A549 (cell line): ENCODE measurements at regions not wholly inside any gene's neighbourhood (a gene's known extent, or its start where the extent isn't known, plus 50 kb on each side); places are given as distances from the start of the nearest gene placed in this dataset.

ENCODE experiments used
- ATAC-seq, 2 experiments: fragments of 200-7000 bp in 1 of 2; fragments of >200 bp in 1 of 2; cut with Nextera tagmentation in 1 of 2; cut with Tn5 transposase in 1 of 2; 3 replicates each; pipeline versions ENCODE4 v1.8.0 to v1.9.1; 2018 to 2020; ENCODE audit warnings: mild to moderate bottlenecking in 1 of 2, moderate library complexity in 1 of 2
- CTCF ChIA-PET: fragments of 300-600 bp; sonication (Branson Sonifier 250); formaldehyde crosslinking; extraction: SDS; loops from one replicate; lab custom pipeline; 2021; ENCODE audit warnings: antibody characterized with exemption, inconsistent platforms; lab: Yijun Ruan, JAX
- POLR2A ChIA-PET: fragments of 350-600 bp; formaldehyde crosslinking; extraction: SDS; loops from one replicate; lab custom pipeline; 2021; ENCODE audit warnings: antibody characterized with exemption, inconsistent platforms; lab: Yijun Ruan, JAX
- DNase-seq, 2 experiments: peaks; one replicate each; pipeline versions ENCODE4 v3.0.0 to v3.0.0-alpha.2; 2011 to 2016; ENCODE audit warnings: low read depth in 1 of 2, low spot score in 1 of 2
- FAIRE-seq: peaks from 2 replicates; lab custom pipeline; 2011; peaks lifted over from hg19 to GRCh38; lab: Jason Lieb, UNC
- H3K27ac ChIP-seq, 2 experiments: fragments of >200 bp; sonication (Bioruptor Twin); formaldehyde crosslinking; 3 replicates each; pipeline ENCODE4 v1.5.1; 2016 to 2017
- H3K4me1 ChIP-seq: fragments of >200 bp; sonication (Bioruptor Twin); formaldehyde crosslinking; 3 replicates; pipeline ENCODE4 v1.6.1; 2016
- H3K4me2 ChIP-seq: fragments of >200 bp; sonication (Bioruptor Twin); formaldehyde crosslinking; 3 replicates; pipeline ENCODE4 v1.6.1; 2016
- H3K4me3 ChIP-seq: fragments of >200 bp; sonication (Bioruptor Twin); formaldehyde crosslinking; 3 replicates; pipeline ENCODE4 v1.5.1; 2016
- H3K9me3 ChIP-seq: fragments of >200 bp; sonication (Bioruptor Twin); formaldehyde crosslinking; 3 replicates; pipeline ENCODE4 v1.6.1; 2016
- ATOH8 ChIP-seq: fragments of 250-450 bp; sonication (Bioruptor Pico); IDR thresholded peaks from 2 replicates; pipeline ENCODE4 v1.5.0; 2020; ENCODE audit warnings: low read depth, mild to moderate bottlenecking, moderate library complexity
- BHLHE40 ChIP-seq: IDR thresholded peaks from 2 replicates; pipeline ENCODE4 v1.6.1; 2012; ENCODE audit warnings: low read depth, low read length, inconsistent platforms
- CBX2 ChIP-seq: fragments of 200-600 bp; sonication (generic); IDR thresholded peaks from 2 replicates; pipeline ENCODE4 v1.6.1; 2016; ENCODE audit warnings: low read depth, mild to moderate bottlenecking, borderline replicate concordance
- CEBPB ChIP-seq, 2 experiments: fragments of >200 bp in 1 of 2; sonication (Bioruptor Twin) in 1 of 2; formaldehyde crosslinking in 1 of 2; IDR thresholded peaks; 2 replicates each; pipeline ENCODE4 v1.6.1; 2012 to 2016
- EHF ChIP-seq: fragments of 250-450 bp; sonication (Bioruptor Pico); IDR thresholded peaks from 2 replicates; pipeline ENCODE4 v1.5.0; 2020; ENCODE audit warnings: mild to moderate bottlenecking
- EHMT2 ChIP-seq: fragments of 200-600 bp; sonication (generic); IDR thresholded peaks from 2 replicates; pipeline ENCODE4 v1.6.1; 2016; ENCODE audit warnings: antibody characterized with exemption, low read depth, mild to moderate bottlenecking, moderate library complexity
- FOSL2 ChIP-seq, 2 experiments: fragments of 450-650 bp in 1 of 2; fragments of >200 bp in 1 of 2; sonication (Bioruptor Twin) in 1 of 2; formaldehyde crosslinking; IDR thresholded peaks; 2 replicates each; pipeline versions ENCODE4 v1.5.0 to v1.6.1; 2016 to 2020; ENCODE audit warnings: mild to moderate bottlenecking in 1 of 2, moderate library complexity in 1 of 2
- FOXS1 ChIP-seq: fragments of 250-450 bp; sonication (Bioruptor Pico); IDR thresholded peaks from 2 replicates; pipeline ENCODE4 v1.5.0; 2020; ENCODE audit warnings: mild to moderate bottlenecking, moderate library complexity
- HMGXB4 ChIP-seq: fragments of 250-450 bp; sonication (Bioruptor Pico); IDR thresholded peaks from 2 replicates; pipeline ENCODE4 v1.5.0; 2021; ENCODE audit warnings: mild to moderate bottlenecking, moderate library complexity, borderline replicate concordance
- HOXA7 ChIP-seq: fragments of 250-450 bp; sonication (Bioruptor Pico); IDR thresholded peaks from 2 replicates; pipeline ENCODE4 v1.5.0; 2020; ENCODE audit warnings: mild to moderate bottlenecking, moderate library complexity
- HOXB13 ChIP-seq: fragments of 250-450 bp; sonication (Bioruptor Pico); IDR thresholded peaks from 2 replicates; pipeline ENCODE4 v1.5.0; 2020; ENCODE audit warnings: low read depth, mild to moderate bottlenecking, moderate library complexity
- HOXB5 ChIP-seq: fragments of 250-450 bp; sonication (Bioruptor Pico); IDR thresholded peaks from 2 replicates; pipeline ENCODE4 v1.5.0; 2020; ENCODE audit warnings: mild to moderate bottlenecking, moderate library complexity
- JUN ChIP-seq, 2 experiments: fragments of >200 bp; sonication (Bioruptor Twin); formaldehyde crosslinking; IDR thresholded peaks; 2 replicates in 1 of 2; 3 replicates in 1 of 2; pipeline ENCODE4 v1.6.1; 2016 to 2017
- JUNB ChIP-seq: fragments of >200 bp; sonication (Bioruptor Twin); formaldehyde crosslinking; IDR thresholded peaks from 2 replicates; pipeline ENCODE4 v1.6.1; 2016
- KDM1A ChIP-seq: fragments of 200-600 bp; sonication (generic); IDR thresholded peaks from 2 replicates; pipeline ENCODE4 v1.6.1; 2016; ENCODE audit warnings: low read depth, mild to moderate bottlenecking
- KDM5A ChIP-seq: fragments of 200-600 bp; sonication (generic); IDR thresholded peaks from 2 replicates; pipeline ENCODE4 v1.6.1; 2016; ENCODE audit warnings: antibody characterized with exemption, mild to moderate bottlenecking
- NFE2L2 ChIP-seq: fragments of 150-350 bp; conservative IDR thresholded peaks from 2 replicates; pipeline ENCODE4 v1.6.1; 2014; ENCODE audit warnings: low read length
- REST ChIP-seq: fragments of 200-600 bp; sonication (generic); IDR thresholded peaks from 2 replicates; pipeline ENCODE4 v1.6.1; 2016; ENCODE audit warnings: antibody characterized with exemption, mild to moderate bottlenecking, moderate library complexity
- RFX5 ChIP-seq: fragments of 450-650 bp; IDR thresholded peaks from 2 replicates; pipeline ENCODE4 v1.7.1; 2014; ENCODE audit warnings: antibody characterized with exemption, mild to moderate bottlenecking, moderate library complexity
- SREBF2 ChIP-seq: fragments of 450-650 bp; IDR thresholded peaks from 2 replicates; pipeline ENCODE4 v1.6.1; 2014; ENCODE audit warnings: mild to moderate bottlenecking, moderate library complexity
- ZC3H11A ChIP-seq: fragments of 450-650 bp; IDR thresholded peaks from 2 replicates; pipeline ENCODE4 v1.6.1; 2014; ENCODE audit warnings: antibody characterized with exemption, mild to moderate bottlenecking
- ZFP36 ChIP-seq: fragments of 450-650 bp; IDR thresholded peaks from 2 replicates; pipeline ENCODE4 v1.6.1; 2014; ENCODE audit warnings: borderline replicate concordance; ENCODE audit not compliant: partially characterized antibody
- ZNF302 ChIP-seq: fragments of 250-450 bp; sonication (Bioruptor Pico); IDR thresholded peaks from 2 replicates; pipeline ENCODE4 v1.9.0; 2021; ENCODE audit warnings: inconsistent platforms, mild to moderate bottlenecking, moderate library complexity
- WGBS: methylation state at CpG from one replicate; pipeline ENCODE4 v1.1.6; 2017; ENCODE audit errors: missing lambda C conversion rate; 5-methylcytosine and 5-hydroxymethylcytosine counted together

GRCh38 chr17:36813357-36813756 is 123.9 kb upstream of the LHX1 start:
- 64% methylated on average over 5 of the region's 5 CpGs for WGBS
- Histone ChIP-seq H3K4me2 (no peak overlapping the region), H3K9me3 (no peaks in the 10 kb centered on the region), H3K27ac (no peak overlapping the region), H3K4me1 (no peaks in the 10 kb centered on the region), H3K4me3 (no peak overlapping the region)
- CTCF ChIA-PET = interaction anchor here (1.0 to 1.2 kb wide), 2 partner anchors 8 to 10 kb away, joined by 3 read pairs; no protein-coding TSS in a partner anchor
- ATAC-seq (no peak), DNase-seq (no peak), FAIRE-seq (no peak)
- TF ChIP-seq HOXB5 (no peak), HOXA7 (CRISPR knock-in tag) (no peak), NFE2L2 (no peak), CEBPB (IDR thresholded peaks at IDR 0.05) (no peak), SREBF2 (no peak), FOSL2 (IDR thresholded peaks at IDR 0.05) (no peak), FOSL2 (CRISPR knock-in tag; IDR thresholded peaks at IDR 0.05) (no peak), KDM1A (no peak), BHLHE40 (no peak), KDM5A (no peak), JUN (IDR thresholded peaks at IDR 0.05) (no peak), EHMT2 (no peak), ZFP36 (no peak)
- POLR2A ChIA-PET = no interaction called here

- CTCF ChIA-PET = no interaction called here
- Histone ChIP-seq H3K9me3 (no peaks in the 10 kb centered on the region), H3K27ac (no peak overlapping the region), H3K4me1 (no peaks in the 10 kb centered on the region), H3K4me3 (no peak overlapping the region), H3K4me2 (no peak overlapping the region)
- FAIRE-seq = no peak
- POLR2A ChIA-PET = no interaction called here
- no peak for ATAC-seq
- no peak for DNase-seq
- TF ChIP-seq CBX2 (no peak), JUNB (no peak), ZC3H11A (no peak), ZNF302 (no peak), HOXB13 (CRISPR knock-in tag) (no peak), FOXS1 (no peak), ATOH8 (CRISPR knock-in tag) (no peak), EHF (CRISPR knock-in tag) (no peak), RFX5 (no peak), HMGXB4 (no peak), HOXB5 (no peak), ZFP36 (no peak), REST (no peak)
- 54% methylated on average over 18 of the region's 18 CpGs for WGBS
Observed at GRCh38 chr17:36813957-36814563, 123.2 kb upstream of the LHX1 start.
